ENCODE measurements at regions not wholly inside any gene's neighbourhood (a gene's known extent, or its start where the extent isn't known, plus 50 kb on each side); places are given as distances from the start of the nearest gene placed in this dataset.

DNA sequence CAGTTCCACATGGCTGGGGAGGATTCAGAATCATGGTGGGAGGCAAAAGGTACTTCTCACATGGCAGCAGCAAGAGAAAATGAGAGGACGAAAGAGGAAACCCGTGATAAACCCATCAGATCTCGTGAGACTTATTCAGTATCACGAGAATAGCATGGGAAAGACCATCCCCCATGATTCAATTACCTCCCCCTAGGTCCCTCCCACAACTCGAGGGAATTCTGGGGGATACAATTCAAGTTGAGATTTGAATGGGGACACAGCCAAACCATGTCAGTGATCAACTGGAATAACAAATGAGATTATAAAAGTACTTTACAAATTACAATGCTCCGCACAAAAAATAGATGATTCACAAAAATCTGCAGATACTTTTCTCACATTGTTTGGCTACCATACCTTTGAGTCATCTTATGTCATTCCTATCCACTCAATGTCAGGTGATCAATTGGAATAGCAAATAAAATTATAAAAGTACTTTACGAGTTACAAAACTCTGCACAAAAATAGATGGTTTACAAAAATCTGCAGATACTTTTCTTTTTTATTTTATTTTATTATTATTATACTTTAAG lies 338.9 kb downstream of the C12orf50 start:
- no peak for DNase-seq (ENCODE audit: low read depth)
- no peak overlapping the region for H3K4me3 ChIP-seq (ENCODE audit: low read length)
- TF ChIP-seq, protein P1, sequence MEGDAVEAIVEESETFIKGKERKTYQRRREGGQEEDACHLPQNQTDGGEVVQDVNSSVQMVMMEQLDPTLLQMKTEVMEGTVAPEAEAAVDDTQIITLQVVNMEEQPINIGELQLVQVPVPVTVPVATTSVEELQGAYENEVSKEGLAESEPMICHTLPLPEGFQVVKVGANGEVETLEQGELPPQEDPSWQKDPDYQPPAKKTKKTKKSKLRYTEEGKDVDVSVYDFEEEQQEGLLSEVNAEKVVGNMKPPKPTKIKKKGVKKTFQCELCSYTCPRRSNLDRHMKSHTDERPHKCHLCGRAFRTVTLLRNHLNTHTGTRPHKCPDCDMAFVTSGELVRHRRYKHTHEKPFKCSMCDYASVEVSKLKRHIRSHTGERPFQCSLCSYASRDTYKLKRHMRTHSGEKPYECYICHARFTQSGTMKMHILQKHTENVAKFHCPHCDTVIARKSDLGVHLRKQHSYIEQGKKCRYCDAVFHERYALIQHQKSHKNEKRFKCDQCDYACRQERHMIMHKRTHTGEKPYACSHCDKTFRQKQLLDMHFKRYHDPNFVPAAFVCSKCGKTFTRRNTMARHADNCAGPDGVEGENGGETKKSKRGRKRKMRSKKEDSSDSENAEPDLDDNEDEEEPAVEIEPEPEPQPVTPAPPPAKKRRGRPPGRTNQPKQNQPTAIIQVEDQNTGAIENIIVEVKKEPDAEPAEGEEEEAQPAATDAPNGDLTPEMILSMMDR (conservative IDR thresholded peaks at IDR 0.05; ENCODE audit: low read depth, low read length), result no peak

DNA sequence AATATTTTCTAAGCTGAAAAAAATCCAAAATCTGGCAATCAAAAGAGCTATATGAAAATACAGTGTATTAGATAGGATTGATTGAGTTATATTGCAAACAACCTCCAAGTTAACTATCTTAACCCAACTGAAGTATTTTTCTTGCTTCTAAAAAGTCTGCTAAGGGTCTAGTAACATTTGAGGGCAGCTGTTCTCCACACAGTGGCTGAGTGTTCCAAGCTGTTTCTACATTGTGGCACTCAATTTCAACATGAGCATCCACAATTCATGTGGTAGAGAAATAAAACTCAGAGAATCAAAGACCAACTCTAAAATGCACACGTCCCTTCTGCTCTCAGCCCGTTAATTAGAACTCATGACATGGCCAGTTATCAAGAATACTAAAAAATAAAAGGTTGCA lies 340.0 kb downstream of the C12orf50 start:
- DNase-seq (ENCODE audit: low read depth), result no peak
- TF ChIP-seq, protein P1 (conservative IDR thresholded peaks at IDR 0.05; ENCODE audit: low read depth, low read length), result no peak
- H3K4me3 ChIP-seq (ENCODE audit: low read length), result no peak overlapping the region

- no peak overlapping the region for H3K4me3 ChIP-seq (ENCODE audit: low read length)
- DNase-seq (ENCODE audit: low read depth), result peak; percentile 55
Measured at GRCh38 chr12:87687362-87687761, 341.8 kb downstream of the C12orf50 start.

GRCh38 chr12:87685696-87686095 lies 343.5 kb downstream of the C12orf50 start:
- TF ChIP-seq, protein P1 (conservative IDR thresholded peaks at IDR 0.05; ENCODE audit: low read depth, low read length), result no peak
- no peak for DNase-seq (ENCODE audit: low read depth)
- H3K4me3 ChIP-seq (ENCODE audit: low read length), result no peak overlapping the region

More at GRCh38 chr12:87687362-87687761, 341.8 kb downstream of the C12orf50 start:
- TF ChIP-seq, protein P1 (conservative IDR thresholded peaks at IDR 0.05; ENCODE audit: low read depth, low read length), result no peak

- H3K4me3 ChIP-seq (ENCODE audit: low read length), result no peak overlapping the region
- TF ChIP-seq, protein P1 (conservative IDR thresholded peaks at IDR 0.05; ENCODE audit: low read depth, low read length), result no peak
- DNase-seq (ENCODE audit: low read depth), result no peak
Measured at GRCh38 chr12:87679251-87679650, 349.9 kb downstream of the C12orf50 start.

DNA sequence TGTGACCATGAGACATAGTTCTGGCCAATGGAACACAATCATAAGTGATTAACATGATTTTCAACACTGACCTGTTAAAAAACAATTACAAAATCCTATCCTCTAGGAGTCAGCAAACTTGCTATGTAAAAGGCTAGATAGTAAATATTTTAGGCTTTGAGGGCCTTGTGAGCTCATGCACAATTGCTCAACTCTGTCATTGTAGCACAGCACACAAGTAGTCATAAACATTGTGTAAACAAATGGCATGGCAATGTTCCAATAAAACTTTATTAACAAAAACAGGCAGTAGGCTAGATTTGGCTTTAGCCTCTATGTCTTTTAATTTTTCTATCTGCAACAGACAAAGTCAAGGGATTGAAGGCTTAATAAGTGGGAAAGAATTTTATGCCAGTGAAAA lies 350.7 kb downstream of the C12orf50 start:
- no peak for DNase-seq (ENCODE audit: low read depth)
- TF ChIP-seq, protein P1 (conservative IDR thresholded peaks at IDR 0.05; ENCODE audit: low read depth, low read length), result no peak
- H3K4me3 ChIP-seq (ENCODE audit: low read length), result no peak overlapping the region

DNA sequence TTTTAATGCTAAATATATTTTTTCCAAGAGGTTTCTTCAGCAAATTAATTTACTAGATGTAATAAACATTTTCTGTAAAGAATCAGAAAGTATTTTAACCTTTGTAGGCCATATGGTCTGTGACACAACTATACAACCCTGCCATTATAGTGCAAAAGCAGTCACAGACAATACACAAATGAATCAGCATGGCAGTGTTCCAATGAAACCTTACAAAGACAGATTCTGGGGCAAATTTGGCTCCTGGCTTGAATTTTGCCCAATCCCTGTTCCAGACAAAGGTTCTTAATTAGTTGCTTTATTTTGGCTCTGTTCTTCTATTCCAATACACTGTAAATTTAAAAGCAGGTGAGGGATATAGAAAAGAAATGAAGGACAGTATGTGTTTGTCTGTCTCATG lies 352.5 kb downstream of the C12orf50 start:
- no peak for DNase-seq (ENCODE audit: low read depth)
- TF ChIP-seq, protein P1 (conservative IDR thresholded peaks at IDR 0.05; ENCODE audit: low read depth, low read length), result no peak
- no peak overlapping the region for H3K4me3 ChIP-seq (ENCODE audit: low read length)

Measured in retinal pigment epithelial cell (primary cell).